Caco-2 (cell line): ENCODE measurements at regions not wholly inside any gene's neighbourhood (a gene's known extent, or its start where the extent isn't known, plus 50 kb on each side); places are given as distances from the start of the nearest gene placed in this dataset.

ENCODE experiments used
- BruUV-seq: library from RNA; stranded (reverse); fragments of 400-500 nt; replicated peaks from 2 replicates; lab custom pipeline; 2021; lab: Mats Ljungman, UMichigan
- CTCF ChIA-PET: fragments of 300-600 bp; sonication (Branson Sonifier 250); formaldehyde crosslinking; loops from one replicate; lab custom pipeline; 2022; ENCODE audit warnings: antibody characterized with exemption; lab: Charles Lee
- POLR2A ChIA-PET: fragments of 300-600 bp; sonication (Branson Sonifier 250); formaldehyde crosslinking; loops from one replicate; lab custom pipeline; 2022; ENCODE audit warnings: antibody characterized with exemption; lab: Charles Lee
- DNase-seq, 2 experiments: peaks; one replicate each; pipeline versions ENCODE4 v3.0.0 to v3.0.0-alpha.2; 2020 to 2022
- H3K27me3 ChIP-seq: replicated peaks from 2 replicates; pipeline ENCODE4 v1.6.0; 2011; ENCODE audit warnings: low read length; ENCODE audit not compliant: control insufficient read depth, insufficient read depth
- H3K36me3 ChIP-seq: 2 replicates; pipeline ENCODE4 v1.5.1; 2011; ENCODE audit warnings: low read length; ENCODE audit not compliant: control insufficient read depth, insufficient read depth
- H3K4me1 ChIP-seq: fragments of 250-450 bp; sonication (Bioruptor Pico); 2 replicates; pipeline ENCODE4 v1.5.1; 2020; ENCODE audit warnings: mild to moderate bottlenecking
- H3K4me3 ChIP-seq: 2 replicates; pipeline ENCODE4 v1.5.1; 2011; ENCODE audit warnings: low read depth, mild to moderate bottlenecking, control low read depth, low read length
- H3K9me3 ChIP-seq: fragments of 250-450 bp; sonication (Bioruptor Pico); 2 replicates; pipeline ENCODE4 v1.5.1; 2020; ENCODE audit warnings: mild to moderate bottlenecking, moderate library complexity
- H3K27ac Mint-ChIP-seq: one replicate; pipeline ENCODE4 v1.8.0; 2022; ENCODE audit warnings: mixed read lengths; ENCODE audit not compliant: unreplicated experiment
- H3K27me3 Mint-ChIP-seq: one replicate; pipeline ENCODE4 v1.8.0; 2022; ENCODE audit warnings: mixed read lengths; ENCODE audit not compliant: insufficient read depth, unreplicated experiment
- H3K36me3 Mint-ChIP-seq: one replicate; pipeline ENCODE4 v1.8.0; 2022; ENCODE audit warnings: mild to moderate bottlenecking, mixed read lengths; ENCODE audit not compliant: insufficient read depth, unreplicated experiment
- H3K4me1 Mint-ChIP-seq: one replicate; pipeline ENCODE4 v1.8.0; 2022; ENCODE audit warnings: low read depth, mixed read lengths; ENCODE audit not compliant: unreplicated experiment
- H3K4me3 Mint-ChIP-seq: one replicate; pipeline ENCODE4 v1.8.0; 2022; ENCODE audit warnings: mild to moderate bottlenecking, moderate library complexity, mixed read lengths; ENCODE audit not compliant: unreplicated experiment
- H3K9me3 Mint-ChIP-seq: one replicate; pipeline ENCODE4 v1.8.0; 2022; ENCODE audit warnings: mixed read lengths; ENCODE audit not compliant: unreplicated experiment
- intact Hi-C: fragments of 100-400 bp; cut with micrococcal nuclease; formaldehyde crosslinking; loops from one replicate; pipeline ENCODE4 v1.10.0; 2022; ENCODE audit not compliant: unreplicated experiment
- TF ChIP-seq, protein P1 (sequence below), 2 experiments: fragments of 200-600 bp in 1 of 2; IDR thresholded peaks; 1 replicate in 1 of 2; 2 replicates in 1 of 2; pipeline versions ENCODE4 v1.5.1 to v1.8.0; 2011 to 2022; ENCODE audit warnings: antibody characterized with exemption in 1 of 2, control low read depth in 1 of 2, inconsistent platforms in 1 of 2, low read depth in 1 of 2, low read length in 1 of 2, mild to moderate bottlenecking in 1 of 2, moderate library complexity in 1 of 2; ENCODE audit not compliant: insufficient read depth in 1 of 2, severe bottlenecking in 1 of 2, unreplicated experiment in 1 of 2

GRCh38 chr13:48146636-48147035, 51.7 kb upstream of the MED4 start:
- CTCF ChIA-PET = no interaction called here
- TF ChIP-seq, protein P1, sequence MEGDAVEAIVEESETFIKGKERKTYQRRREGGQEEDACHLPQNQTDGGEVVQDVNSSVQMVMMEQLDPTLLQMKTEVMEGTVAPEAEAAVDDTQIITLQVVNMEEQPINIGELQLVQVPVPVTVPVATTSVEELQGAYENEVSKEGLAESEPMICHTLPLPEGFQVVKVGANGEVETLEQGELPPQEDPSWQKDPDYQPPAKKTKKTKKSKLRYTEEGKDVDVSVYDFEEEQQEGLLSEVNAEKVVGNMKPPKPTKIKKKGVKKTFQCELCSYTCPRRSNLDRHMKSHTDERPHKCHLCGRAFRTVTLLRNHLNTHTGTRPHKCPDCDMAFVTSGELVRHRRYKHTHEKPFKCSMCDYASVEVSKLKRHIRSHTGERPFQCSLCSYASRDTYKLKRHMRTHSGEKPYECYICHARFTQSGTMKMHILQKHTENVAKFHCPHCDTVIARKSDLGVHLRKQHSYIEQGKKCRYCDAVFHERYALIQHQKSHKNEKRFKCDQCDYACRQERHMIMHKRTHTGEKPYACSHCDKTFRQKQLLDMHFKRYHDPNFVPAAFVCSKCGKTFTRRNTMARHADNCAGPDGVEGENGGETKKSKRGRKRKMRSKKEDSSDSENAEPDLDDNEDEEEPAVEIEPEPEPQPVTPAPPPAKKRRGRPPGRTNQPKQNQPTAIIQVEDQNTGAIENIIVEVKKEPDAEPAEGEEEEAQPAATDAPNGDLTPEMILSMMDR (IDR thresholded peaks at IDR 0.05; ENCODE audit: insufficient read depth in 1 of 2, low read depth in 1 of 2, low read length in 1 of 2, severe bottlenecking in 1 of 2, unreplicated experiment in 1 of 2) = no peak
- H3K9me3 Mint-ChIP-seq = peaks cover 8% of the 10 kb centered on the region
- no peaks in the 10 kb centered on the region for H3K4me1 ChIP-seq
- H3K36me3 Mint-ChIP-seq = no peaks in the 10 kb centered on the region
- no peak overlapping the region for H3K27ac Mint-ChIP-seq
- H3K4me3 ChIP-seq = no peak overlapping the region
- no peaks in the 10 kb centered on the region for H3K9me3 ChIP-seq
- BruUV-seq = no TSS peak
- no peaks in the 10 kb centered on the region for H3K36me3 ChIP-seq
- H3K27me3 ChIP-seq = no peaks in the 10 kb centered on the region
- DNase-seq = no peak
- H3K4me1 Mint-ChIP-seq = peaks cover 6% of the 10 kb centered on the region
- POLR2A ChIA-PET = no interaction called here
- intact Hi-C loops = no loop called here
- H3K4me3 Mint-ChIP-seq = no peak overlapping the region
- no peaks in the 10 kb centered on the region for H3K27me3 Mint-ChIP-seq

GRCh38 chr13:48146122-48146521, 51.2 kb upstream of the MED4 start:
- no peak for DNase-seq
- Histone ChIP-seq H3K27me3 (no peaks in the 10 kb centered on the region), H3K36me3 (no peaks in the 10 kb centered on the region), H3K9me3 (no peaks in the 10 kb centered on the region), H3K4me3 (no peak overlapping the region), H3K4me1 (no peaks in the 10 kb centered on the region)
- ChIA-PET CTCF (no interaction called here), POLR2A (no interaction called here)
- H3K4me1 Mint-ChIP-seq = peaks cover 6% of the 10 kb centered on the region
- TF ChIP-seq, protein P1 (IDR thresholded peaks at IDR 0.05; ENCODE audit: insufficient read depth in 1 of 2, low read depth in 1 of 2, low read length in 1 of 2, severe bottlenecking in 1 of 2, unreplicated experiment in 1 of 2) = no peak
- H3K4me3 Mint-ChIP-seq = no peak overlapping the region
- H3K36me3 Mint-ChIP-seq = no peaks in the 10 kb centered on the region
- BruUV-seq = no TSS peak
- no peak overlapping the region for H3K27ac Mint-ChIP-seq
- peaks cover 14% of the 10 kb centered on the region for H3K9me3 Mint-ChIP-seq
- intact Hi-C loops = no loop called here
- H3K27me3 Mint-ChIP-seq = no peaks in the 10 kb centered on the region
